ENCODE measurements at regions not wholly inside any gene's neighbourhood (a gene's known extent, or its start where the extent isn't known, plus 50 kb on each side); places are given as distances from the start of the nearest gene placed in this dataset.
"Not testable (repeated sequence)": the region's sequence is repeated elsewhere in the genome, so short reads cannot be mapped to it uniquely, and the experiment has no call there.

DNA sequence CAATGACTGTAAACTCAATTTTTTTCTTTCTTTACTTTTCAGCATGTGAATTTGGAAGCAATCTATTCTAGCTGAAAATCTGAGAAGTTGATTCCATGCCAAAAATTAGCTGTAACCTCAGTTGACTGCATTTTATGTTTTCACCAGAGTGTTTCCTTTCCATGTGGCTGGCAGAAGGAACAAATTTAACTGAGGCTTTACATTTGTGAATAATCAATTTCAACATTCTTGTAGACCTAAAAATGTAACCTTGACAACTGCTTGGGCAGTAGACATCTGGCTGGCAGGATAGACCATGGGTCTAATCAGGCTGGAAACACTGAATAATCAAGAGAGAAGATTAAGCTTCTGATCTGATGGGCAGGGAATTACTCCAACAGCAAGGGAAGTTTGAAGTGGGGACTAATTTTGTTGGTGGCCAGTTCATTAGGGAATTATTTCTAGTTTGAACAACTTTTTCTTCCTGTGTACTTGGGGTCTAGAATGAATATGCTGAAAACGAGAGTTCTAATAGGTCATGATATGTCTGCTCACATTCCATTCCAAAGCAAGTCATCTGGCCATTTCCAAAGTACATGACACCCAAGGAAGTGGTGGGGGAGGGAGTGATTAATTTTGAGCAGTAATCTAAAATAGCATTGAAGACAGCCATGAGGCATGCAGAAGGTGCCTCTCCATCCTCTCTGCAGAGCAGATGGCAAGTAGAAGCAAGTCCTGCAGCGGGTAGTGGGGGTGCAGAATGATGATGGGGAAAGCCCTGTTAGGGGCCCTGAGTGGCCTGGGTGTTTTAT, 68.2 kb downstream of the ATP23 start:
- no peak for DNase-seq

DNA sequence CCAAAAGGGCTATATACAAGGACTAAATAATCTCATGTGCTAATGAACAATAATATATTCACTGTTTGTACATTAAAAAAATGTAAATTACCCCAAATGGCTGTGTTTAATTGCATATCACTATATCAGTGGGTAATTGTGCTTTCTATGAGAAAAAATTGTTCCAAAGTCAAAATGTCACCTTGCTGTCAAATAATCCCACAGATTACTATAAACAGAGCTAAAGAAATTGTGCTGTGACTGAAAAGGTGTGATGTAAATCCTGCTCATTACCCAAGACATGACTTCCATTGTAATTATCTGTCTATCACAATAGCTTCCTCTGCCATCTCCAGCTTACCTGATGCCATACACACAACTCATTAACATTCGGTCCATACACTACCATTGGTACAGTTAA, 70.3 kb downstream of the ATP23 start:
- DNase-seq: no peak

DNA sequence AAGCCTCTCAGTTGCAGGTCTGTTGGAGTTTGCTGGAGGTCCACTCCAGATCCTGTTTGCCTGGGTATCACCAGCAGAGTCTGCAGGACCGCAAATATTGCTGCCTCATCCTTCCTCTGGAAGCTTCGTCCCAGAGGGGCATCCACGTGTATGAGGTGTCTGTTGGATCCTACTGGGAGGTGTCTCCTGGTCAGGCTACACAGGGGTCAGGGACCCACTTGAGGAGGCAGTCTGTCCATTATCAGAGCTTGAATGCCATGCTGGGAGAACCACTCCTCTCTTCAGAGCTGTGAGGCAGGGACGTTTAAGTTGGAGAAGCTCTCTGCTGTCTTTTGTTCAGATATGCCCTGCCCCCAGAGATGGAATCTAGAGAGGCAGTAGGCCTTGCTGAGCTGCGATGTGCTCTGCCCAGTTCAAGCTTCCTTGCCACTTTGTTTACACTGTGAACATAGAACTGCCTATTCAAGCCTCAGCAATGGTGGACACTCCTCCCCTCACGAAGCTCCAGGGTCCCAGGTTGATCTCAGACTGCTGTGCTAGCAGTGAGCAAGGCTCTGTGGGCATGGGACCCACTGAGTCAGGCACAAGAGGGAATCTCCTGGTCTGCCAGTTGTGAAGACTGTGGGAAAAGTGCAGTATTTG, 81.1 kb downstream of the ATP23 start:
- not testable (repeated sequence) for DNase-seq

DNA sequence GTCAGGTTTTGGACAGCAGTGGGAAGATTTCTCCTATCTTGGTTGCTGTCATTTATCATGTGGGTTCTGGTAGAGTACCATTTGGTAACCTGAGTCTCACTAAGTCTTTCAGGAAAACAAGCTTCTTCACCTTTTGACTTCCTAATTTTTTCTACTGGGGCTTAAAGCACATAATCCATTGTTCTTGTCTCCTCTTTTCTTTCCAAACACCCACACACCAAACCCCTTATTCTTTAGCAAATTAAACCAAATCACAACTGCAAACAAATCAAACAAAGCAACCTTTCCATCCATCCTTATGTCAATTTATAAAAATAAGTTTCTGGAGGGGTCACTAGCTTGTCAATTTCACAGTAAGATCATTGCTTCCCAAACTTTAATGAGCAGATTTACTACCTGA, 84.1 kb downstream of the ATP23 start:
- DNase-seq: no peak

DNA sequence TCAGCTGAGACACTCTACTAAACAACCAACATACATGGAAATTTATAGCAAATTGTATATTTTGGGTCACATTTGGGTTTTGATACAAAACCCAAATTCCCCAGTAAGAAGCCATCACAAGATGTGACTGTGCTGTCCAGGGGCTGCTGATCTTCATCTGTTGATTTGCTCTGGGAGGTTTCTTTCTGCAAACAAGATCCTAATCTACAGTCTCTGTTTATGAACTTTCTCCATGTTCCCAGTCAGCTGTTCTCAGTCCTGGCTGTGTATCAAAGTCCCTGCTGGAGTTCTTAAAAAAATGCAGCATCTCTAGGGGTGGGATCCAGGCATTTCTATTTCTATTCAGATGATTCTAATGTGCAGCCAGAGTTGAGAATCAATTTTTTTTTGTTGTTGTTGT, 85.1 kb downstream of the ATP23 start:
- DNase-seq: no peak

DNA sequence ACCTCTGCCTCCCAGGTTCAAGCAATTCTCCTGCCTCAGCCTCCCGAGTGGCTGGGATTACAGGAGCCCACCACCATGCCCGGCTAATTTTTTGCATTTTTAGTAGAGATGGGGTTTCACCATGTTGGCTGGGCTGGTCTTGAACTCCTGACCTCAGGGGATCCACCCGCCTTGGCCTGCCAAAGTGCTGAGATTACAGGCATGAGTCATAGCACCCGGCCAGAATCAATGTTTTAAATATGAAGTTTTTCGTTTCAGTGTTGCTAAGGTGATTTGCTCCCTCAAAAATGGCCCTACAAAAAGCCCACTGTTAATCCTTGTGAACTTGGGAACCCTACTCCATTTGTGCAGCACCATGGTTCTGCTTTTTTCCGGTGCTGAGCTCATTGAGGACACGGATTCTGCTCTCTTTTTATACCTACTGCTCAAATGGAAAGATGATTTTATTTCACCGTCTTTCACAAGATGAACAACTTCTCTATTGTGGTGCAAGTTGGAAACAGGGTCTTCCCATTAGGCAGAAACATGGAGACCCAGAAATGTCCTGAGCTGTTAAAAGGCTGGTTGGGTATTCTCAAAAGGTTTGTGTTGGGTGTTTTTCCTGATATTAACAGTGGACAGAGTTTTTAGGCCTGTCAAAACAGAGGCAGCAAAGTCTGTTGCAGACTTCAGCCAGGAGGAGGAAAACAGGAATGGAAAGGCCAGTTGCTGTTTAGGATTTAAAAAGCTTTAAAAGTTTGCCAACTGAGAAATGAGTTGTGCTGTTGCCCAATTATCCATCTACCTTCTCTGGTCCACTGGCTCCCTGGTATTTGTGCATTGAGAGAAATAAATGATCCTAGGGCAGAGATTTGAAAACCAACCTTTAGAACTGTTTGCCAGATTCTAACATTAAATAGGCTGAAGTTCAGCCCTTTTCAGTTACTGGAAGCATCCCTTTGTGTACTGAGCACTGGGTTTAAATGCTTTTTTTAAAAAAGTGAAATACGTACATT, 85.8 kb downstream of the ATP23 start:
- no peak for DNase-seq

DNA sequence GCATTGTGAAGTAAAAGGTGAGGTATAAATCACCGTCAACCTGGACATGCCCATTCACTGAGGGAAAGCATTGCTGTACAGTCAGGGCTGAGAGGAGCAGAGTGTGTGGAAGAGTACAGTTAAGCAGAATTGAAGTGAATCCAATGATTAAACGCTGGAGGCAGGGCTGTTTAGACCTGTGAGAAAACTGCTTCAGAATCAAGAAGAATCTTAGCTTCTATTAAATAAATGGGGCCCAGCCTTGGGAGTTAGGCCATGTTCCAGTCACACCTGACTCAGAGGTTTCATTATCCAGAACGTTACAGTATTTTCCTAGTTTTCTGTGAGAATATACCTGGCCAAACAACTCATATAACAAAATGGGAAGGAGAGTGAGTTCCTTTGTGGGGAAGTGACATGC, 86.9 kb downstream of the ATP23 start:
- DNase-seq: no peak

DNA sequence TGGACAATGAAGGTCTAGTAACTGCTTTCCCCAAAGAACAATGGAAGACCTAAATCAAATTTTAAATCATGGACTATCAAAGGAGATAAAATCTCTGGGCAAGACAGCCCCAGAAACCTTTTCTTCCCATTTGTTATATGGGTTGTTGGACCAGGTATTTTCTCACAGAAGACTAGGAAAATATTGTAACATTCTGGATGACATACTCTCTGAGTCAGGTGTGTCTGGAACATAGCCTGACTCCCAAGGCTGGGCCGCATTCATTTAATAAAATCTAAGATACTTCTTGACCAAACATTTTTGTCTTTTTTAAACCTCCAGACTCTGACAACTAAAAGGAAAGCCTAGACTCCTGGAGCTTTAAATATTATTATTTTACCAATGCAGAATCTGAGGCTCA, 87.9 kb downstream of the ATP23 start:
- DNase-seq: no peak

DNA sequence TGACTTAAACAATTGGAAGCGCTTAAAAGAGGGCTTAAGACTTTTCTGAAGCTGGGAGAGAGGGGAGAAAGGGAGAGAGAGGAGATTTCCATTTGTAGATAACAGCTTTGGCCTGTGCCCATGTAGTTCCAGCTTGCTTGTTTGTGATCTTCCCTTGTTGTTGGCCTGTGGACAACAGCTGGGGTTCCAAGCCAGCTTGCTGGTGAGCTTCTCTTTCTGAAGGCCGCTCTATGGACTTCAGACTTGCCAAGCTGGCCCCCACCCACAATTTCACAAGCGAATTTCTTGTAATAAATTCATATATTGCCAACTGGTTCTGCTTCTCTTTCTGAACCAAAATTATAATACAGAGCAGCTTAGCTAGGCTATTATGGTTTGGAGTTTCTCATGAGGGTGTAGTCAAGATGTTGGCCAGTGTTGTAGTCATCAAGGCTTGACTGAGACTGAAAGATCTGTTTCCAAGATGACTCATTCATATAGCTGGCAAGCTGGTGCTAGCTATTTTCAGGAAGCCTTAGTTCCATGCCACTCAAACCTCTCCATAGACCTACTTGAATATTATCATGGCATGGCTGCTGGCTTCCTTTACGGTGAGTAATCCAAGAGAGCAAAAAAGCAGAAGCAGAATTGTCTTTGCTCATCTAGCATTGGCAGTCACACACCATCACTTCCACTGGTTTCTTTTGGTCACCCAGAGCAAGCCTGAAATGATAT, 89.4 kb downstream of the ATP23 start:
- DNase-seq: no peak

DNA sequence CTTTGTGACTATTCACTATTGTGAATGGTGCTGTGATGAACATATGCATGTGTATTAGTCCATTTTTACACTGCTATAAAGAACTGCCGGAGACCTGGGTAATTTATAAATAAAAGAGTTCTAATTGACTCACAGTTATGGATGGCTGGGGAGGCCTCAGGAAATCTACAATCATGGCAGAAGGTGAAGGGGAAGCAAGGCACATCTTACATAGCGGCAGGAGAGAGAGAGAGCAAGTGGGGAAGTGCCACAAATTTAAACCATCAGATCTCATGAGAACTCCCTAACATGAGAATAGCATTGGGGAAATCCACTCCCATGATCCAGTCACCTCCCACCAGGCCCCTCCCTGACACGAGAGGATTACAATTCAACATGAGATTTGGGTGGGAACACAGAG, 90.8 kb downstream of the ATP23 start:
- no peak for DNase-seq

DNA sequence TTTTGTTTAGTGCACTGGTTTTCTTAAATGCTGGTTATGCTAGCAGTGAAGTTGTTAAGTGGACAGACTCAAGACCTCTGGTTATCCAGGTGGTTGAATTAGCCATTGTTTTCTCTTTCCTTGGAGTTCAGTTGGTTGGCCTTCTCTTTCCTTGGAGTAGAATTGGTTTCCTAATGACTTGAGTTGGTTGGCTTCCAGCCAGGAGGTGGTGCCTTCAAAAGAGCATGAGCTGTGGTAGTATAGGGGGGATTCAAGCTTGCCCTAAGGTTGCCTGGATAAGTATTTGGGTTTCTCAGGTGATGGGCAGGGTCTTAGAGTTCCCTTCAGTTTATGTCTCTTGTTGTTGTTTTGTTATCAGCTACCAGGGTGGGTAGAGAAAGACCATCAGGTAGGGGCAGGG, 92.5 kb downstream of the ATP23 start:
- DNase-seq: no peak

DNA sequence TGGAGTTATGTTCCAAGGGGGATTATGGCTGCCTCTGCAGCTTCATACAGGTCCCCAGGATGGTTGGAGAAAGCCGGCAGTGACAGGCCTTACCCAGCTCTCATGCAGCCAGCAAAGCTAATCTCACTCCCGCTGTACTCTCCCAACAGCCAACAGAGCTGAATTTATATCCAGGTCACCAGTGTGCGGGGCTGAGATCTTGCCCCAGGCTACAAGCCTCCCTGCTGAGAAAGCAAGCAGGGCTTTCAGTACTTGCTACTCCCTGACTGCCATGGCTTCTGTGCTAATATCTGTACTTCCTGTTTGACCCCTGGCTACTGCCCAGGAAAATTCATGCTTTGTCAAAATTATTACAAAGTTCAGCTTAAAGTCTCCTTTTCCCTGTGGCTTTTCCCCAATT, 92.9 kb downstream of the ATP23 start:
- DNase-seq: no peak

DNA sequence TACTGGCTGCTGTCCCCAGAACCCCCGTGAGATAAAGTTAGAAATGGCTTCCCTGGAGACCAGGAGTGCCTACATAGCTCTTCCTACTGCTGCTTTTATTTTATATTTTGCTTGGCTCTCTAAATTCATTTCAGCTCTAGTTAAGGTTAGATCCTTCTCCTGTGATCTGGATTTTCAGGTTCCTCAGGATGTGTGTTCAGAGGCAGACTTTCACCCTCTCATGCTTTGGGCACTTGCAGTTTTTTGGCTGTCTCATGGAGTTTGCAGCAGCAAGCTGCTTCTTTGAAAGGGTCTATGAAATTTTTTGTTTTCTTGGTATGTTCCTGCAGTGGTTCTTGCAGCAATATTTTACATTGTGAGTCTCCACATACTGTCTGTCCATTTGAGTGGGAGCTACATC, 93.3 kb downstream of the ATP23 start:
- DNase-seq: no peak

DNA sequence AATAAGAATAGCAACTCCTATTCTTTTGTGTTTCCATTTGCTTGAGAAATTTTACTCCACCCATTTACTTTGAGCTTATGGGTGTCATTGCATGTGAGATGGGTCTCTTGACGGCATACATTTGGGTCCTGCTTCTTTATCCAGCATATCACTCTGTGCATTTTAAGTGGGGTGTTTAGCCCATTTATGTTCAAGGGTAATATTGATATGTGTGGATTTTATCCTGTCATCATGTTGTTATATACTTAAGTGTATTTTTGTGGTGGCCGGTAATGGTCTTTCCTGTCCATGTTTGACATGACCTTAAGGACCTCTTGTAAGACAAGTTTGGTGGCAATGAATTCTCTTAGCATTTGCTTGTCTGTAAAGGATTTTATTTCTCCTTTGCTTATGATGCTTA, 100.1 kb downstream of the ATP23 start:
- no peak for DNase-seq

DNA sequence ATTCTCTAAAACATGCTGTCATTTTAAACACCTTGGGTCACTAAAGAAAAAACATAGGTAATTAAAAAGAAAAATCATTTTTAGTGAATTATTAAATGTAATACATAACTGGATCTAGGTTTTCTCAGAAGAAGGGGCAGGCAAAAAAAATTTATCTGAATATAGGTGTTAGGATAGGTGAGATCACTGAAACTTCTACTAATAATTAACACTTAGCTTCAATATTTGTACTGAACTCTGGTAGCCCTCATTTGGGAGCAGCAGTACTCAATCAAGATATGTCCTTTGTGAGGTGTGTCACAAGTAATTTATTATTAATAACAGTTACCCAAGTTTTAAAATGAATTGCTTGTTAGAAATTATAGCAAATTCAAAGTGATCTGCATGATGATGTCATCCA, 103.6 kb downstream of the ATP23 start:
- DNase-seq: no peak

DNA sequence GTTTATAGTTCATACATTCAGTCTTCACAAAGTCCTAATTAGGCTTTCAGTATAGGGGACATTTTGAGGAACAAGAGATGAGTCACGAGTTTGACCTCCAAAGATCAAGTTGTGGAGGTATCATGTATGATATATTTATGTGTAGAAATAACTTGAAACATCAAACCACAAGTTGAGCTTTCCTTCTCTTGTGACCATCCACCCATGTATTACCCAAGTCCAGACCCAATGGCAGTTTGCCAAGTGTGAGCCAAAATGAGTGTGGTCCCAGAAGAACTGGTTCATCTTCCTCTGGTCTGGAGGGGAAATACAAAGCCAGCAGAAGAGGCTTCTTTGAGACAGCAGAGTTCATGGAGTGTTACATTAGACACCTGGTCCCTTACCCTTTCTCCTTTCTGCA, 104.9 kb downstream of the ATP23 start:
- no peak for DNase-seq

DNA sequence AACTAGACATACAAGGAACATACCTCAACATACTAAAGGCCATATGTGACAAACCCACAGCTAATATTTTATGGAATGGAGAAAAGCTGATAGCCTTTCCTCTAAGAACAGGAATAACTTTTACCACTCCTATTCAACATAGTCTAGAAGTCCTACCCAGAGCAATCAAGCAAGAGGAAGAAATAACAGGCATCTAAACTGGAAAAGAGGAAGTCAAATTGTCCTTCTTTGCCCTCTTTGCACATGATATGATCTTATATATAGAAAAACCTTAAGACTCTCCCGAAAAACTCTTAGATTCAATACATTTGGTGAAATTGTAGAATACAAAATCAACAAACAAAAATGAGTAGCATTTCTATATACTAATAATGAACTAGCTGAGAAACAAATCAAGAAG, 110.0 kb downstream of the ATP23 start:
- no peak for DNase-seq

DNA sequence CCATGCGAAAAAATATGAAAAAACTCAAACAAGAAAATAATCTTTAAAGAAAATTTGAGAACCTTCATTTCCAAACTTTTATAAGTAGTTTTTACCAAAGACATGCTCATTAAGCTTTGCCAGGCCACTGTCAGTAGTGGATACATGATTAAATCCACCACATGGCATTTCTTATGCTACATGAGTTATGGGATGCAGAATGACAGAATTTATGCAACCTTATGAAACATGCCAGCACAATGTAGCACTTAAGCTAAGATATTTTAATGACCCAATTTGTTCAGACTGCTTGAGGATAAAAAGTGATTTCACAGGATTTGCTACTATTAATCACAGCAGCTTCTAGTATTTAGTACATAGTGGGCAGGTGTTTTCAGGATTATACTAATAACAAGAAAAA, 123.3 kb downstream of the ATP23 start:
- DNase-seq: no peak

DNA sequence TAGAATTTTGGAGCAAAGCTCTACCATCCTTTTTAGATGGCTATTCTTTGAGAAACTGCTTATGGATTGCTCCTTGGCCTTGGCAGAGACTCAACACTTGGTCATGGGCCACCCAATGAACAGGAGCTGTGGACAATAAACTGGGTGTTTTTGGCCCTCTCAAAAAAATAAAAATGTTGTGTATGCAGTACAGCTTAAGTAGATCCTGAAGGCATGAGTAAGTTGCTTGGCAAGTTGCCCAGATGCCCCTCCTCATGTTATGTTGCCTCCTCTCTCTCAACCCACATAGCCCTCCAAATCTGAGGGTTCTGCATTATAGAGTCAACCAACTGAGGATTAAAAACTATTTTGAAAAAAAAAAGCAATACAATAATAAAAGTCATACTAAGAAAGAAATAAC, 124.9 kb downstream of the ATP23 start:
- DNase-seq: no peak

DNA sequence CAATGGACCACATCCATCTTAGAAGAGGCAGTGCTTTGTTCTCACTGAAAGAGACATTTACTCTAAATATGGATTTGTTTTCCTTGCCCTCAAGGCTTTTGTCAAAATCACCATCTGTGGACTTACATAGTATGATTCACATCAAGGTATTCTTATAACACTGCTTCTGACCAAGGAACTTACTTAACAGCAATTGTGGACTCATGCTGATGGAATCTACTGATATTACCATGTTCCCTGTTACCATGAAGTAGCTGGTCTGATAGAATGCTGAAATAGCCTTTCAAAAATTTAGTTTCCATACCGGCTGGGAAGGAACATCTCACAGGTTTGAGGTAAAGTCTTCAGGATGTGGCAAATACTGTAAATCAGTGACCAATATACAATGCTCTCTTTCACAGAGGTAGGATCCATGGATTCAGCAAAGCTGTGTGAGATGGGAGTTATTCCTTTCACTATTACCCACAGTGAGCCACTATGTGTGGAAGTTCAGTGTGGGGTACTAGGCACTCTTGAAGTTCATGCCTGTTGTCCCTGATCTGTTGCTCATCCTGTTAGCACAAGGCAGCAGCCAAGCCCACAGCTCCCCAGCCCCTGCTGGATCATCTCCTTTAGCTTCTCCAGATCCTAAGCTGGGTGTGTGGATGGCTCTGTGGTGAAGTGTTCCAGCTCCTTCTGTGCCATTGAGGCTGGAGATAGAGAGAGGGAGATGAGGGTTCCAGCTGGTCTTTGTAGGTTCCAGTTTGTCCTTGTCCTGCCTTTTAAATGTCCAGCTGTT, 126.4 kb downstream of the ATP23 start:
- DNase-seq: no peak

DNA sequence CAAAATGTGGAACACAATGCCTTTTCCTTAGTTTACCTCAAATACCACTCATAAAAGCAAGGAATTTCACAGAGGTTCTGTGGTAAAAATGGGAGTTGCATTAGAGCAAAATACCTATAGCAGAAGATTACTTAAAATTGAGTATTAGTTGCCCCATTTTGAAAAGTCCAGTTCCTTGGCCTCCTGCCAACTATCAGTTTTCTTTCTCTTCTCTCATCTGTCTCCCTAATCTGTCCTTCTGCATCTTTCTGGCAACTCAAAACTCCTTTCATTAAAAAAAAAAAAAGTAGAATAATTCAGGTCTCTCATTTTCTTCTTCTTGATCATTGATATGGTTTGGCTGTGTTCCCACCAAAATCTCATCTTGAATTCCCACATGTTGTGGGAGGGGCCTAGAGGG, 127.3 kb downstream of the ATP23 start:
- DNase-seq: no peak
